ENCODE measurements at regions not wholly inside any gene's neighbourhood (a gene's known extent, or its start where the extent isn't known, plus 50 kb on each side); places are given as distances from the start of the nearest gene placed in this dataset.

- Mint-ChIP-seq H3K9me3 (peaks cover 0 to 5% of the 10 kb centered on the region in 2 donors), H3K36me3 (no peaks in the 10 kb centered on the region), H3K27ac (no peak overlapping the region)
- ATAC-seq: no peak
- no peak for DNase-seq (ENCODE audit: low spot score in 2 of 2)
Observed at GRCh38 chr2:188645986-188646385, 328.2 kb upstream of the COL3A1 start.

DNA sequence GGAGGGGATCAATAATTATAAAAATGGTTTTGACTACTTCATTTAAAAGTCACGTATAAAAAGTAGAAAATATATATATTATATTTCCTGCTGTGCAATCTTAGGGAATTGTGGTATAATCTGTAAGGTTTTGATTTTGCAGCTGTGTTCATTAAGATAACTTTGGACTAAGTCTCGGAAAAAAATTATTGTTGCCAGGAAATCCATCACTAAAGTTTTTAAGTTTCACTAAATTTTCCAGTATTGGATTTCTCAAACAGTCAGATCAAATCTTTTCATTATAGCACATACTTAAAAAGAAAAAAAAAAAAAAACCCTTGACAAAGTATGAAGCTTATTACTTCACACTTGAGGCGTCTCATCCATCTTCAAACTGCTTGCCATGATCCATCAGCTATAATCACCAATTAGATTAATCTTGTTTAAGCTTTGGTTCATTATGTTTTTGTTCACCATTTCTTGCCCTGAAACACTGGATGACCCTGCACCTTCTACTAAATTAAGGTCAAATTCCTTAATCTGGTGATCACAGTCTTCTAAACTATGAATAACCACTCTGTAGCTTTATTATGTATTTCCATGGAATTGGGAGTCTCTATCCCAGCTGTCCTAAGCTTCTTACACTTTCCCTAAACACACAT is 326.6 kb upstream of the COL3A1 start:
- H3K27ac Mint-ChIP-seq: no peak overlapping the region
- DNase-seq (ENCODE audit: low spot score in 2 of 2) (no peak), ATAC-seq (no peak)
- peaks cover 0 to 5% of the 10 kb centered on the region in 2 donors for H3K9me3 Mint-ChIP-seq
- H3K36me3 Mint-ChIP-seq: no peaks in the 10 kb centered on the region

DNA sequence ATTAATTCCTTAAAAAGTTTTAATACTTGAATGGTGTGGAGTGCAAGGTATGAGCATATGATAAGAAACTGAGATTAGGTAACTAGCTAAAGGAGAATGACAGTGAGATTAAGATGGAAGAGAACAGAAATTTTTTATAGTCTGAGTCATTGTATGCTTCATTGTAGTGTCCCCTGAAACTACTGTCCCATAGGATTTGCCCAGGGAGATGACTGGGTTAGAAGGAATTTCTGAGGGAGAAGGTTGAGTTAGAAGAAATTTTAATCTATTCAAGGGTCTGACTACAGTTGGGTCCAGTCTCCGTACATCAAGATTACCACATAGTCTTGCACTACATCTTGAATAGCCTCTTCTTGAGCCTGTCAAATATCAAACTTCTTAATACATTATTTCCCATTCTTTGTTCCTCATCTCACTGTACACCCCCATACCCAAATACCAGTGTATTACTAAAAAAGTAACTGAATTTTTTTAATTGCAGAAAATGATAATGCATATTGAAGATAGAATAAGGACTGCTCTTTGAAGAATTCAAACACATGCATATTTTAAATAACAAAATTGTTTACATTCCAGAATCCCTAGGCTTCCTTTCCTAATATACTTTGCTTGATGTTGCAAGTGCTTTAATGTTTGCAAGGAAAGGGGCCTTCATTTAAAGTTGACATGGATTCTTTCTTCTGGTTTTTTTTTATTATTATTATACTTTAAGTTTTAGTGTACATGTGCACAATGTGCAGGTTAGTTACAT is 314.3 kb upstream of the COL3A1 start:
- no peaks in the 10 kb centered on the region for H3K9me3 Mint-ChIP-seq
- DNase-seq (ENCODE audit: low spot score in 2 of 2) (no peak), ATAC-seq (no peak)
- no peak overlapping the region for H3K27ac Mint-ChIP-seq
- no peaks in the 10 kb centered on the region for H3K36me3 Mint-ChIP-seq

DNA sequence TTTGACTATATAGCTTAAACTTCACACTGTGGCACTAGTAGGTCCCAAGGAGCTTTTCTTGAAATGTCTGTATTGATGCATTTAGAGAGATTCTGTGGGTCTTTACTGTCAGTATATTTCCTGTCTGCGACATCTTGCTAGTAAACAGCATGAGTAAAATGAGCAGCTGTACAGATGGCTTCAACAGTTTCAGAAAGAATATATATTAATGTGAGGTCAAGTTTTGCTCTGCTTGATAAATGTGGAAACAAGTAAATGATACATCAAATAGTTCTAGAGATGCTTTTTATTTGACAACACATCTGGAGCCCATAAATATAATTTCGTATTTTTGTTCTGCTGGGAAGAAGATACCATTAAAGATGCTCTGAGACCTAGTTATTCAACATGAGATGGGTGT is 310.9 kb upstream of the COL3A1 start:
- Mint-ChIP-seq H3K9me3 (no peaks in the 10 kb centered on the region), H3K27ac (no peak overlapping the region), H3K36me3 (no peaks in the 10 kb centered on the region)
- ATAC-seq (no peak), DNase-seq (ENCODE audit: low spot score in 2 of 2) (no peak)

DNA sequence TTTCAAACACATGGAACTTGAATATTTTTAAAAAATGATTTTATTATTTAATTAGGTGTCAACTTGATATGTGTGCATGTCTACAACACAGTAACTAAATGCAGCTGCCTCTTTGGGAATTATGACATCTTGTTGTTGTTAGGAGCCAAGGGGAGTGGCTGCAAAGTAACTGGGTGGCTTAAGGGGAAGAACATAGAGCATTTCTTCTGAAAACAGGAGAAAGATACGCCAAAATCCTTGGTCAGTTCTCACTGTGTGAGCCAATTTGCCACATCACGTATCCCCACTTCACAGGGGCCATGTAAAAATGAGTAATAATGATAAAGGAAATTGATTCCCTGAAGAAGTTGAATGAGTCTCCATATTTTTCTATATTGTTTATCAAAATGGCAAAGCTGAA is 309.8 kb upstream of the COL3A1 start:
- H3K9me3 Mint-ChIP-seq: no peaks in the 10 kb centered on the region
- no peaks in the 10 kb centered on the region for H3K36me3 Mint-ChIP-seq
- H3K27ac Mint-ChIP-seq: no peak overlapping the region
- DNase-seq (ENCODE audit: low spot score in 2 of 2): no peak
- no peak for ATAC-seq

GRCh38 chr2:188664951-188665595 is 309.1 kb upstream of the COL3A1 start:
- ATAC-seq: no peak
- H3K36me3 Mint-ChIP-seq: no peaks in the 10 kb centered on the region
- H3K27ac Mint-ChIP-seq: no peak overlapping the region
- H3K9me3 Mint-ChIP-seq: no peaks in the 10 kb centered on the region
- DNase-seq (ENCODE audit: low spot score in 2 of 2): no peak

DNA sequence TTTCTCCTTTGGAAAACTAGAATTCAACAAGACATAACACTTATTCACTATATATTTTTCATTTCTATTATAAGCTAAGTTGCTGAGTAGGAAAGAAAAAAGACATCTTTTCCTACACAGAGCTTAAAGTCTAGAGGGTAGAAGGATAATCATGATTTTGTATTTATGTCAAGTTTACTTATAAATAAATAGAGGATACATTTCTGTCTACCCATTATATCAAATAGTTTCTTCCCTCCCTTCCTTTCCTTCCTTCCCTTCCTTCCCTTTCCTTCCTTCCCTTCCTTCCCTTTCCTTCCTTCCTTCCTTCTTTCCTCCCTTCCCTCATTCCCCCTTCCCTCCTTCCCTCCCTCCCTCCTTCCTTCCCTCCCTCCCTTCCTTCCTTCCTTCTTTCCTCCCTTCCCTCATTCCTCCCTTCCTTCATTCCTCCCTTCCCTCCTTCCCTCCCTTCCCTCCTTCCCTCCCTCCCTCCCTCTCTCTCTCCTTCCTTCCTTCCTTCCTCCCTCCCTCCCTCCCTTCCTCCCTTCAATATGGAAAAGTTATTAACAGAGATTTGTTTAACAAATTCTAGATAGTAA is 308.4 kb upstream of the COL3A1 start:
- Mint-ChIP-seq H3K27ac (no peak overlapping the region), H3K36me3 (no peaks in the 10 kb centered on the region), H3K9me3 (no peaks in the 10 kb centered on the region)
- no peak for ATAC-seq
- DNase-seq (ENCODE audit: low spot score in 2 of 2): no peak

- Mint-ChIP-seq H3K27ac (no peak overlapping the region), H3K9me3 (no peaks in the 10 kb centered on the region), H3K36me3 (no peaks in the 10 kb centered on the region)
- no peak for DNase-seq (ENCODE audit: low spot score in 2 of 2)
- ATAC-seq: no peak
Observed at GRCh38 chr2:188666503-188666902, 307.7 kb upstream of the COL3A1 start.

- no peak for DNase-seq (ENCODE audit: low spot score in 2 of 2)
- ATAC-seq: no peak
- Mint-ChIP-seq H3K36me3 (no peaks in the 10 kb centered on the region), H3K9me3 (no peaks in the 10 kb centered on the region), H3K27ac (no peak overlapping the region)
Observed at GRCh38 chr2:188668017-188668680, 306.0 kb upstream of the COL3A1 start.

DNA sequence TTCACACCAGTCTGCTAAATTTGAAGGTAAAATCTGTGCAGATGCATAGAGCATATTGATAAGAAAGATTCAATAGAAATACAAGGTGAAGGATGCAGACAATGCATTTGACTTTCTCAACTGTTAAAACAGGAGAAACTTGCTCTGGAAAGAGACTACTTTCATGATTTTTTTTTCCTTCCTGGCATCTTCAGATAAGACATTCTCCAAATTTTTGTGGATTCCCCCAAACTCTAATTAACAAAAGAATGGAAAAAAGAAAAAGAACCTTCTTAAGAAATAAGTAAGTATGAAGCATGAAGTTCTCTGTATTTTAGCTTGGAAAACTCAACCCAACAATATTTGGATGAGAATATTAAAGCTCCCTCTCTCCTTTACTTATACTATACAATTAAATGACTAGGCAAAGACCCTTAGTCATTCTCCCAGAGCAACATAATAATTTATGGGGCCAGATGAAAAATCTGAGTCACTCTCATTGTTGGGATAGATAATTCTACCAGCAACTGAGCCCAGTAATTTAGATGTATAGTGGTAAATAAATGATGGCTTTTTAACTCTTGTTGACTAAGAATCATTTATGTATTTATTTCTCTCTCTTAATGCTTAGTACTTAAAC is 298.7 kb upstream of the COL3A1 start:
- no peaks in the 10 kb centered on the region for H3K36me3 Mint-ChIP-seq
- no peak for ATAC-seq
- no peak overlapping the region for H3K27ac Mint-ChIP-seq
- H3K9me3 Mint-ChIP-seq: no peaks in the 10 kb centered on the region
- DNase-seq (ENCODE audit: low spot score in 2 of 2): no peak

DNA sequence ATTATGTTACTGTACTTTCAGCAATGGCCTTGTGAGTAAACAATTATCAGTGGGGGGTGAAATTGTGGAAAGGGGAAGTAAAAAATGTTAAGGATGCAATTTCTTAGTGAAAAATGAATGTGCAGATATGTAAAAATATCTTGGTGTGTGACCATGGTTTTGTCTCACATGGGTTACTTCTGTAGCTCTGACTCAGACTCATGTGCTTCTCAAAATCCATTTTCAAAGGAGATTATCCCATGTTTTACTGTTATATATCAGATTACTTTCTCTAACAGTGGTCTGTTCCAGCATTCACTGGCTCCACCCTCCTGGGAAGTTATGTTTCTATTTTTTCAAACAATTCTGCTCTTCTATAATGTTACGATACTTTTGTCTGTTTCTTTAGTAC is 298.2 kb upstream of the COL3A1 start:
- Mint-ChIP-seq H3K9me3 (no peaks in the 10 kb centered on the region), H3K27ac (no peak overlapping the region), H3K36me3 (no peaks in the 10 kb centered on the region)
- no peak for ATAC-seq
- DNase-seq (ENCODE audit: low spot score in 2 of 2): no peak

DNA sequence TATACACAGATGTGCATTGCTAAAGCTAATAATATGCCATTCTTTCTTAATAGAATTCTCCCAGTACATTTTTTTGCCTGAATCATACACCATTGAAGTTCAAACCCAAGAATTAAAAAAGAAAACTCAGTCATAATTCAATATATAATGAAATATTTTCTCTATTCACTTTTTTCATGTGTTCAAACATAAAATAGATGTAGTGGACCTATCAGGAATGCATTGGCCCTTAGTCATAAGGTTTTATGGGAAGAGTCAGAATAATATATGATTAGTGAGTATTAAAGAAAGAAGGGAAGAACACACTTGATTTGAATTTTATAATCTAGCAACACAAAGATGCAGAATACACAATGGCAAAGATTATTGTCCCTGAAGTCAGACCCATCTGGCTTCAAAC is 297.0 kb upstream of the COL3A1 start:
- no peaks in the 10 kb centered on the region for H3K36me3 Mint-ChIP-seq
- ATAC-seq (no peak), DNase-seq (ENCODE audit: low spot score in 2 of 2) (no peak)
- no peaks in the 10 kb centered on the region for H3K9me3 Mint-ChIP-seq
- H3K27ac Mint-ChIP-seq: no peak overlapping the region

DNA sequence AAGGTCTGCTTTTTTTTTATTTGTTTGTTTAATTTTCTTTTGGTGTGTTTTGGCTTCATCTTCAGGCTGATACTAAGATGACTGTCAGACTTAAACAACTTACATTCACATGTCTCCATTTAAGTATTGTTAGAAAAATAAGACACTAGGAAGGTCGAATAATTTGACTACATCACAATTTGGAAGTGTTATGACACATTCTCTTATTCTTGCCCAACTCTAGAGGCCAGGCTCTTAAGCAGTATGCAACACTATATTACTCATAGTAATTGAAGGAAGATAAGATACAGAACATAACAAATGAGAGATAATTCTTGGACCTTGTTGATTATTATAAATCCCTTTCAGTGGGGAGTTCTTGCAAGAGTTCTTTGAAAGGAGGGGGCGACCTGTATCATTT is 295.3 kb upstream of the COL3A1 start:
- ATAC-seq (no peak), DNase-seq (ENCODE audit: low spot score in 2 of 2) (no peak)
- no peak overlapping the region for H3K27ac Mint-ChIP-seq
- peaks cover 0 to 5% of the 10 kb centered on the region in 2 donors for H3K9me3 Mint-ChIP-seq
- H3K36me3 Mint-ChIP-seq: no peaks in the 10 kb centered on the region

DNA sequence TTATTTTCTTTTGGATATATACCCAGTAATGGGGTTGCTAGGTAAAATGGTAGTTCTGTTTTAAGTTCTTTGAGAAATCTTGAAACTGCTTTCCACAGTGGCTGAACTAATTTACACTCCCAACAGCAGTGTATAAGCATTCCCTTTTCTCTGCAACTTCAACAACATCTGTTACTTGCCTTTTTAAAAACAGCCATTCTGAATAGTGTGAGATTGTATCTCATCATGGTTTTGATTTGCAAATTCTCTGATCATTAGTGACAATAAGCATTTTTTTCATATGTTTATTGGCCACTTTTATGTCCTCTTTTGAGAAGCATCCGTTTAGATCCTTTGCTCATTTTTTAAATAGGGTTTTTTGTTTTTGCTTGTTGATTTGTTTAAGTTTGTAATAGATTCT is 291.3 kb upstream of the COL3A1 start:
- DNase-seq (ENCODE audit: low spot score in 2 of 2) (no peak), ATAC-seq (no peak)
- peaks cover 7 to 9% of the 10 kb centered on the region in 2 donors for H3K9me3 Mint-ChIP-seq
- no peaks in the 10 kb centered on the region for H3K36me3 Mint-ChIP-seq
- no peak overlapping the region for H3K27ac Mint-ChIP-seq

GRCh38 chr2:188684795-188685194 is 289.4 kb upstream of the COL3A1 start:
- no peak for DNase-seq (ENCODE audit: low spot score in 2 of 2)
- H3K36me3 Mint-ChIP-seq: no peaks in the 10 kb centered on the region
- H3K9me3 Mint-ChIP-seq: peaks cover 10 to 16% of the 10 kb centered on the region in 2 donors
- no peak overlapping the region for H3K27ac Mint-ChIP-seq
- no peak for ATAC-seq

DNA sequence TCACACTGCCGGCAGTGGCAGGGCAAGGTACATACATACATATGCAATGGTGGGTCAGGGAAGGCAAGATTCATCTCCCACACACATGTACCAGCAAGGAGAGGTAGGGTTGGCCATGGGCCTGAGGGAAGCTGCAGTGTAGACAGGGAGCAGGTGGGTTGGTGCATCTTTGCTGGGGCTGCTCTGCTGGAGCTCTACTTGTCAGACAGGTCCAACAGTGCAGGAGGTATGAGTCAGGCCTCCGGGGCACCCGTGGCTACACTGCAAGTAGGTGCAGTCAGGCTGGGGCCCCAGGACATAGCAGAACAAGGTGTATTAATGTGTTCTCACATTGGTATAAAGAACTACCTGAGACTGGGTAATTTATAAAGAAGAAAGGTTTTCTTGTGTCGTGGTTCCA is 281.1 kb upstream of the COL3A1 start:
- DNase-seq (ENCODE audit: low spot score in 2 of 2) (no peak), ATAC-seq (no peak)
- H3K9me3 Mint-ChIP-seq: peaks cover 6 to 14% of the 10 kb centered on the region in 2 donors
- no peaks in the 10 kb centered on the region for H3K36me3 Mint-ChIP-seq
- no peak overlapping the region for H3K27ac Mint-ChIP-seq

DNA sequence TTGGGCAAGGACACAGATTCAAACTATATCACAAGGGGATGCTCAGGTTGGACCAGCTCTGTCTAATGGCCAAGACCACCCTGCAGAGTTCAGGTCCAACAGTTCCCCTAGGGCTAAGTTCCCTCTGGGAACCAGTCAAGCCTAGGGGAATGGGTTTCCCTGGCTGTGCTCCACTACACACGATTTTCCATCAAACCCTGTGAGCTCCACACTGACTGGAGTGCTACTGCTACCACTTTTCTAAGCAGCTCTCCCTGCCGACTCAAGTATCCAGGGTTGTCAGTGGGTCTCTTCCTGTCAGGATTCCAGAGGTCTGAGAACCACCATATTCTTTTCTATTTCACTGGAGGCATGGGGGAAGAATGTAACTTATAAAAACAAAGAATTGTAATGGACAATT is 280.4 kb upstream of the COL3A1 start:
- DNase-seq (ENCODE audit: low spot score in 2 of 2) (no peak), ATAC-seq (no peak)
- H3K27ac Mint-ChIP-seq: no peak overlapping the region

More for the DNA sequence above, 280.4 kb upstream of the COL3A1 start:
- H3K9me3 Mint-ChIP-seq: peaks cover 4 to 11% of the 10 kb centered on the region in 2 donors
- H3K36me3 Mint-ChIP-seq: no peaks in the 10 kb centered on the region
